WTC11 (cell line): ENCODE measurements at regions not wholly inside any gene's neighbourhood (a gene's known extent, or its start where the extent isn't known, plus 50 kb on each side); places are given as distances from the start of the nearest gene placed in this dataset.
A peak's percentile ranks its signal among the peaks of the same experiment; 100 is the strongest.

Experiments
- ATAC-seq: fragments of 200-7000 bp; cut with Tn5 transposase; 2 replicates; pipeline ENCODE4 v1.10.0; 2021; ENCODE audit warnings: mild to moderate bottlenecking, moderate library complexity
- CTCF ChIA-PET: fragments of 300-600 bp; sonication (Branson Sonifier 250); formaldehyde crosslinking; loops from one replicate; lab custom pipeline; 2021; ENCODE audit warnings: antibody characterized with exemption; lab: Charles Lee
- POLR2A ChIA-PET: fragments of 350-600 bp; sonication (Branson Sonifier 250); formaldehyde crosslinking; loops from one replicate; lab custom pipeline; 2021; ENCODE audit warnings: antibody characterized with exemption; lab: Charles Lee
- DNase-seq: peaks from one replicate; pipeline ENCODE4 v3.0.0; 2021; ENCODE audit warnings: low spot score
- H3K27ac Mint-ChIP-seq: 2 replicates; pipeline ENCODE4 v1.8.0; 2021; ENCODE audit warnings: mixed read lengths
- H3K27me3 Mint-ChIP-seq: 2 replicates; pipeline ENCODE4 v1.8.0; 2021; ENCODE audit warnings: low read depth, mild to moderate bottlenecking, moderate library complexity, mixed read lengths
- H3K36me3 Mint-ChIP-seq: 2 replicates; pipeline ENCODE4 v1.8.0; 2021; ENCODE audit warnings: mixed read lengths
- H3K4me1 Mint-ChIP-seq: 2 replicates; pipeline ENCODE4 v1.8.0; 2022; ENCODE audit warnings: mixed read lengths
- H3K4me3 Mint-ChIP-seq: 2 replicates; pipeline ENCODE4 v1.8.0; 2021; ENCODE audit warnings: mild to moderate bottlenecking, moderate library complexity, mixed read lengths
- H3K9me3 Mint-ChIP-seq: 2 replicates; pipeline ENCODE4 v1.8.0; 2021; ENCODE audit warnings: mixed read lengths
- AR ChIP-seq: fragments of 250-450 bp; sonication (Bioruptor Pico); IDR thresholded peaks from 2 replicates; pipeline ENCODE4 v1.9.0; 2021; ENCODE audit warnings: mild to moderate bottlenecking
- CREM ChIP-seq: sonication (generic); formaldehyde crosslinking; IDR thresholded peaks from 2 replicates; pipeline ENCODE4 v1.8.1; 2022; ENCODE audit warnings: mild to moderate bottlenecking, missing genetic modification reagents, moderate library complexity
- GABPB1 ChIP-seq: sonication (generic); formaldehyde crosslinking; IDR thresholded peaks from 2 replicates; pipeline ENCODE4 v1.8.1; 2023; ENCODE audit warnings: mild to moderate bottlenecking, missing genetic modification reagents
- HMGA2 ChIP-seq: fragments of 250-450 bp; sonication (Bioruptor Pico); IDR thresholded peaks from 2 replicates; pipeline ENCODE4 v1.4.0; 2021; ENCODE audit warnings: mild to moderate bottlenecking, moderate library complexity
- KAT7 ChIP-seq: sonication (generic); formaldehyde crosslinking; IDR thresholded peaks from 2 replicates; pipeline ENCODE4 v1.8.1; 2023; ENCODE audit warnings: missing genetic modification reagents, mild to moderate bottlenecking, borderline replicate concordance
- MLX ChIP-seq: sonication (generic); formaldehyde crosslinking; IDR thresholded peaks from 2 replicates; pipeline ENCODE4 v1.8.1; 2023; ENCODE audit warnings: mild to moderate bottlenecking, missing genetic modification reagents, moderate library complexity
- NFATC4 ChIP-seq: fragments of 250-450 bp; sonication (Bioruptor Pico); IDR thresholded peaks from 2 replicates; pipeline ENCODE4 v1.9.0; 2021; ENCODE audit warnings: mild to moderate bottlenecking
- NR1H2 ChIP-seq: sonication (generic); formaldehyde crosslinking; IDR thresholded peaks from 2 replicates; pipeline ENCODE4 v1.9.0; 2021; ENCODE audit warnings: mild to moderate bottlenecking, moderate library complexity, missing genetic modification reagents
- NR2C2 ChIP-seq: sonication (generic); formaldehyde crosslinking; IDR thresholded peaks from 2 replicates; pipeline ENCODE4 v1.8.0; 2022; ENCODE audit warnings: mild to moderate bottlenecking, missing genetic modification reagents
- OVOL2 ChIP-seq: fragments of 250-450 bp; sonication (Bioruptor Pico); IDR thresholded peaks from 2 replicates; pipeline ENCODE4 v1.9.0; 2021; ENCODE audit warnings: mild to moderate bottlenecking, borderline replicate concordance
- SP1 ChIP-seq: sonication (generic); formaldehyde crosslinking; conservative IDR thresholded peaks from 2 replicates; pipeline ENCODE4 v1.8.1; 2022; ENCODE audit warnings: missing genetic modification reagents
- TEAD4 ChIP-seq: sonication (generic); formaldehyde crosslinking; IDR thresholded peaks from 2 replicates; pipeline ENCODE4 v1.8.0; 2022; ENCODE audit warnings: mild to moderate bottlenecking, missing genetic modification reagents
- TP53 ChIP-seq: sonication (generic); formaldehyde crosslinking; IDR thresholded peaks from 2 replicates; pipeline ENCODE4 v1.8.1; 2023; ENCODE audit warnings: mild to moderate bottlenecking, missing genetic modification reagents
- ZNF121 ChIP-seq: sonication (generic); formaldehyde crosslinking; IDR thresholded peaks from 2 replicates; pipeline ENCODE4 v1.8.0; 2023; ENCODE audit warnings: missing genetic modification reagents
- ZNF138 ChIP-seq: sonication (generic); formaldehyde crosslinking; conservative IDR thresholded peaks from 2 replicates; pipeline ENCODE4 v1.8.1; 2022; ENCODE audit warnings: mild to moderate bottlenecking, moderate library complexity, missing genetic modification reagents
- ZNF423 ChIP-seq: fragments of 250-450 bp; sonication (Bioruptor Pico); IDR thresholded peaks from 2 replicates; pipeline ENCODE4 v2.1.2; 2022; ENCODE audit warnings: mild to moderate bottlenecking, moderate library complexity
- TF ChIP-seq, protein P1 (sequence below): fragments of 250-450 bp; sonication (Bioruptor Pico); IDR thresholded peaks from 2 replicates; pipeline ENCODE4 v1.9.0; 2021; ENCODE audit warnings: mild to moderate bottlenecking, borderline replicate concordance
- TF ChIP-seq, protein P2 (sequence below): sonication (generic); formaldehyde crosslinking; IDR thresholded peaks from 2 replicates; pipeline ENCODE4 v1.8.1; 2023; ENCODE audit warnings: mild to moderate bottlenecking, missing genetic modification reagents
- TF ChIP-seq, protein P3 (sequence below): sonication (generic); formaldehyde crosslinking; IDR thresholded peaks from 2 replicates; pipeline ENCODE4 v1.8.0; 2022; ENCODE audit warnings: mild to moderate bottlenecking, missing genetic modification reagents

DNA sequence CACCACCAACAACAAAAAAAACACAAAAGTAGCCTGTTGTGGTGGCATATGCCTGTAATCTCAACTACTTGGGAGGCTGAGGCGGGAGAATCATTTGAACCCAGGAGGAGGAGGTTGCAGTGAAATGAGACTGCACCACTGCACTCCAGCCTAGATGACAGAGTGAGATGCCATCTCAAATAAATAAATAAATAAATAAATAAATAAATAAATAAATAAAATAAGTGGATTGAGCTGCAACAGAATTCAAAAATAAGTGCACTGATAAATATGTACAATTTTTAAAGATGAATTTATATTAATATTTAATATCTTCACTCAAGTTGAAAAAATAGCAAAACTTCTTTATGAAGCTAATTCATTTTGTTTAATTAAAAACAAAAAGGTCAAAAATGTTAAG lies 259.6 kb downstream of the IRX2 start:
- TF ChIP-seq ZNF423 (no peak), HMGA2 (CRISPR knock-in tag) (peak; percentile 59)
- TF ChIP-seq, all 79 proteins: peak for 1
- no peak for DNase-seq
- no peak overlapping the region for H3K27ac Mint-ChIP-seq
- POLR2A ChIA-PET, result no interaction called here
- CTCF ChIA-PET, result no interaction called here
- peaks cover 20% of the 10 kb centered on the region for H3K9me3 Mint-ChIP-seq
- ATAC-seq, result no peak
- H3K27me3 Mint-ChIP-seq, result no peaks in the 10 kb centered on the region
- H3K4me1 Mint-ChIP-seq, result no peaks in the 10 kb centered on the region
- H3K36me3 Mint-ChIP-seq, result peaks cover 2% of the 10 kb centered on the region; the same call in 1 of the 2 replicates
- H3K4me3 Mint-ChIP-seq, result no peak overlapping the region

DNA sequence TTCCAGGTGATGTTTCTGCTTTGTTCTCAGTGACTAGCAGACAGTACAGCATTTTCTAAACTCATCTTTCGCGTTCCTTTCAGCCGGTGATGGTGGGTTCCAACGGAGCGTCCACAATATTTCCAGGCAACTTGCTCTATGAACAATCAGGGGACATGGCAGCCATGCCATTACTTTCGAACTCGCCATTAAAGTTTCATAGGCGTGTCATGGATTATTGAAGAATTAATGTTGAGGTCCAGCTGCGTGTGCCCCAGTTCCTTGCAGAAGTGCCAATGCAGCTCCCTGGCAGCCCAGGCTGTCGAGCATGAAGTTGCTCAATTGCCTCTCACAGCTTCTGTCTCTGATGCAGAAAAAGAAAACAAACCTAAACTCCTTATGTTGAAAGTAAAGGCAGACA lies 262.2 kb downstream of the IRX2 start:
- ATAC-seq (no peak), DNase-seq (no peak)
- Mint-ChIP-seq H3K27me3 (no peaks in the 10 kb centered on the region), H3K4me3 (no peak overlapping the region), H3K9me3 (peaks cover 22% of the 10 kb centered on the region), H3K4me1 (no peaks in the 10 kb centered on the region), H3K27ac (no peak overlapping the region), H3K36me3 (peaks cover 10% of the 10 kb centered on the region; the same call in 1 of the 2 replicates)
- ChIA-PET CTCF (no interaction called here), POLR2A (no interaction called here)
- TF ChIP-seq TEAD4 (CRISPR knock-in tag) (no peak), NR2C2 (no peak), ZNF138 (CRISPR knock-in tag) (no peak), MLX (CRISPR knock-in tag) (no peak), CREM (CRISPR knock-in tag) (no peak), AR (no peak), NR1H2 (CRISPR knock-in tag) (no peak), NFATC4 (no peak), KAT7 (CRISPR knock-in tag) (no peak)
- TF ChIP-seq, protein P1, sequence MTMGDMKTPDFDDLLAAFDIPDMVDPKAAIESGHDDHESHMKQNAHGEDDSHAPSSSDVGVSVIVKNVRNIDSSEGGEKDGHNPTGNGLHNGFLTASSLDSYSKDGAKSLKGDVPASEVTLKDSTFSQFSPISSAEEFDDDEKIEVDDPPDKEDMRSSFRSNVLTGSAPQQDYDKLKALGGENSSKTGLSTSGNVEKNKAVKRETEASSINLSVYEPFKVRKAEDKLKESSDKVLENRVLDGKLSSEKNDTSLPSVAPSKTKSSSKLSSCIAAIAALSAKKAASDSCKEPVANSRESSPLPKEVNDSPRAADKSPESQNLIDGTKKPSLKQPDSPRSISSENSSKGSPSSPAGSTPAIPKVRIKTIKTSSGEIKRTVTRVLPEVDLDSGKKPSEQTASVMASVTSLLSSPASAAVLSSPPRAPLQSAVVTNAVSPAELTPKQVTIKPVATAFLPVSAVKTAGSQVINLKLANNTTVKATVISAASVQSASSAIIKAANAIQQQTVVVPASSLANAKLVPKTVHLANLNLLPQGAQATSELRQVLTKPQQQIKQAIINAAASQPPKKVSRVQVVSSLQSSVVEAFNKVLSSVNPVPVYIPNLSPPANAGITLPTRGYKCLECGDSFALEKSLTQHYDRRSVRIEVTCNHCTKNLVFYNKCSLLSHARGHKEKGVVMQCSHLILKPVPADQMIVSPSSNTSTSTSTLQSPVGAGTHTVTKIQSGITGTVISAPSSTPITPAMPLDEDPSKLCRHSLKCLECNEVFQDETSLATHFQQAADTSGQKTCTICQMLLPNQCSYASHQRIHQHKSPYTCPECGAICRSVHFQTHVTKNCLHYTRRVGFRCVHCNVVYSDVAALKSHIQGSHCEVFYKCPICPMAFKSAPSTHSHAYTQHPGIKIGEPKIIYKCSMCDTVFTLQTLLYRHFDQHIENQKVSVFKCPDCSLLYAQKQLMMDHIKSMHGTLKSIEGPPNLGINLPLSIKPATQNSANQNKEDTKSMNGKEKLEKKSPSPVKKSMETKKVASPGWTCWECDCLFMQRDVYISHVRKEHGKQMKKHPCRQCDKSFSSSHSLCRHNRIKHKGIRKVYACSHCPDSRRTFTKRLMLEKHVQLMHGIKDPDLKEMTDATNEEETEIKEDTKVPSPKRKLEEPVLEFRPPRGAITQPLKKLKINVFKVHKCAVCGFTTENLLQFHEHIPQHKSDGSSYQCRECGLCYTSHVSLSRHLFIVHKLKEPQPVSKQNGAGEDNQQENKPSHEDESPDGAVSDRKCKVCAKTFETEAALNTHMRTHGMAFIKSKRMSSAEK (CRISPR knock-in tag), result no peak
- TF ChIP-seq, protein P2, sequence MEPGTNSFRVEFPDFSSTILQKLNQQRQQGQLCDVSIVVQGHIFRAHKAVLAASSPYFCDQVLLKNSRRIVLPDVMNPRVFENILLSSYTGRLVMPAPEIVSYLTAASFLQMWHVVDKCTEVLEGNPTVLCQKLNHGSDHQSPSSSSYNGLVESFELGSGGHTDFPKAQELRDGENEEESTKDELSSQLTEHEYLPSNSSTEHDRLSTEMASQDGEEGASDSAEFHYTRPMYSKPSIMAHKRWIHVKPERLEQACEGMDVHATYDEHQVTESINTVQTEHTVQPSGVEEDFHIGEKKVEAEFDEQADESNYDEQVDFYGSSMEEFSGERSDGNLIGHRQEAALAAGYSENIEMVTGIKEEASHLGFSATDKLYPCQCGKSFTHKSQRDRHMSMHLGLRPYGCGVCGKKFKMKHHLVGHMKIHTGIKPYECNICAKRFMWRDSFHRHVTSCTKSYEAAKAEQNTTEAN (CRISPR knock-in tag), result no peak

DNA sequence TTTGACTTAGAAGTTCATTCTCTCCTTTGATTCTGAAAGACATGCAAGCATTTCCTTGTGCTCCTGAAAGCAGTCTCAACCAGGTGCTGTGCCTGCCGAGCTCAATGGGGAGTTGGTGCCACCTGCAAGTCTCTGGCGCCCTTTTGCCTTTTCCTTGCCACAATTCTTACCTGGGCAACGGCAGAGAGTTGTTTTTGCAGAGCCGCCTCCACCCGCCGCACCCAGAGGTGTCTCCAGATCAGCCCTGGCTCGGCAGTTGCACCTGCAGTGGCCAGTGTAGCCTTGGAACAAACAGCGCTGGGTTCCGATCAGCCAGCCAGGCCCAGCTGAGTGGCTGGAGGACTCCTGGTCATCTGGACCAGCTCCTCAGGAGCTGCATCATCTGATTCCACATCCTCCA lies 262.9 kb downstream of the IRX2 start:
- H3K4me1 Mint-ChIP-seq, result no peaks in the 10 kb centered on the region
- ATAC-seq (no peak), DNase-seq (no peak)
- no peaks in the 10 kb centered on the region for H3K27me3 Mint-ChIP-seq
- peaks cover 23% of the 10 kb centered on the region for H3K9me3 Mint-ChIP-seq
- H3K36me3 Mint-ChIP-seq, result peaks cover 10% of the 10 kb centered on the region; the same call in 1 of the 2 replicates
- no peak overlapping the region for H3K4me3 Mint-ChIP-seq
- TF ChIP-seq, protein P3, sequence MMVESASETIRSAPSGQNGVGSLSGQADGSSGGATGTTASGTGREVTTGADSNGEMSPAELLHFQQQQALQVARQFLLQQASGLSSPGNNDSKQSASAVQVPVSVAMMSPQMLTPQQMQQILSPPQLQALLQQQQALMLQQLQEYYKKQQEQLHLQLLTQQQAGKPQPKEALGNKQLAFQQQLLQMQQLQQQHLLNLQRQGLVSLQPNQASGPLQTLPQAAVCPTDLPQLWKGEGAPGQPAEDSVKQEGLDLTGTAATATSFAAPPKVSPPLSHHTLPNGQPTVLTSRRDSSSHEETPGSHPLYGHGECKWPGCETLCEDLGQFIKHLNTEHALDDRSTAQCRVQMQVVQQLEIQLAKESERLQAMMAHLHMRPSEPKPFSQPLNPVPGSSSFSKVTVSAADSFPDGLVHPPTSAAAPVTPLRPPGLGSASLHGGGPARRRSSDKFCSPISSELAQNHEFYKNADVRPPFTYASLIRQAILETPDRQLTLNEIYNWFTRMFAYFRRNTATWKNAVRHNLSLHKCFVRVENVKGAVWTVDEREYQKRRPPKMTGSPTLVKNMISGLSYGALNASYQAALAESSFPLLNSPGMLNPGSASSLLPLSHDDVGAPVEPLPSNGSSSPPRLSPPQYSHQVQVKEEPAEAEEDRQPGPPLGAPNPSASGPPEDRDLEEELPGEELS (CRISPR knock-in tag), result no peak
- TF ChIP-seq GABPB1 (no peak), SP1 (CRISPR knock-in tag) (no peak), OVOL2 (no peak), TP53 (CRISPR knock-in tag) (no peak), ZNF121 (no peak)
- TF ChIP-seq, all 79 proteins: peak for 0
- H3K27ac Mint-ChIP-seq, result no peak overlapping the region
- ChIA-PET POLR2A (no interaction called here), CTCF (no interaction called here)
